ENCODE measurements at regions not wholly inside any gene's neighbourhood (a gene's known extent, or its start where the extent isn't known, plus 50 kb on each side); places are given as distances from the start of the nearest gene placed in this dataset.
"Not testable (repeated sequence)": the region's sequence is repeated elsewhere in the genome, so short reads cannot be mapped to it uniquely, and the experiment has no call there.

DNA sequence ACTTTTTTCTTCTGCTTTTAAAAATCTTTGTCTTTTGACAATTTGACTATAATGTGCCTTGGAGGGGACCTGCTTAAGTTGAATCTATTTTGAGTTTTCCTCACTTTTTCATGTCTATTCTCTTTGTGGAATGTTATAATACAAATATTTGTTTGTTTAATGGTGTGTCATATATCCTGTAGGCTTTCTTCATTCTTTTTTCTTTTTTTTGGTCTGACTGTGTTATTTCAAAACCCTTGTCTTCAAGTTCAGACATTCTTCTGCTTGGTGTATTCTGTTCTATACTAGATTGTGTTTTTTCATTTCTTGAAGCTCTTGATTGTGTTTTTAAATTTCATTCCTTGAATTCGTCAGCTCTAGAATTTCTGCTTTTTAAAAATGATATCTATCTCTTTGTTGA lies 228.2 kb downstream of the STK31 start:
- no peak for DNase-seq

DNA sequence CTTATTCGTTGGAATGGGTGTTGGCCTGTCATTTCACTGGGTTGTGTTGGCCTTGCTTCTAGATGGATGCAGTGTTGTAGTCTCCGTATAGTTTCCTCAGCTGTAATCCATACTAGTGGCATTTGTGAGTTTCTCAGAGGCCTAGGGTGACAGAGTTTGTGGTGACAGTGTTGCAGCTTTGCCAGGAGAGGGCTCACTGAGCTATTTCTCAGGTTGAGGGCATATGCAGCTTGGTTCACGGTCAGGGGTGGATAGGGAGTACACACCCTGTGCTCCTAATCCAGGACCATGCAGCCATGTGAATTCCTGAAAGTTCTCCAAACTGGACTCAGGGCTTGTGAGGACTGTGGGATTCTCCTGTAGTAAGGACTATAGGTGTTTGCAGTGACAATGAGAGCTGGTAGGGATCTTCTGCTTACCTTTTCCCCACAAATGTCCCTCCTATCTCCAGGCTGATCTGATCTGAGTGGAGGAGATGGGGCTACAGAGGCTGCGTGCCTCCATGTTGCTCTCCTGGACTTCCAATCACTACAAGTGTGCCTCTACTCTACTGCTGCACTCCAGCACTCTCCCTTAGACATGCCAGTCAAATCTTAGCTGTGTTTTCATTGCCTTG lies 229.0 kb downstream of the STK31 start:
- DNase-seq: no peak

- not testable (repeated sequence) for DNase-seq
Observed at GRCh38 chr7:23939747-23940146, 229.7 kb downstream of the STK31 start.

GRCh38 chr7:23941551-23941950 lies 231.5 kb downstream of the STK31 start:
- DNase-seq: no peak

DNA sequence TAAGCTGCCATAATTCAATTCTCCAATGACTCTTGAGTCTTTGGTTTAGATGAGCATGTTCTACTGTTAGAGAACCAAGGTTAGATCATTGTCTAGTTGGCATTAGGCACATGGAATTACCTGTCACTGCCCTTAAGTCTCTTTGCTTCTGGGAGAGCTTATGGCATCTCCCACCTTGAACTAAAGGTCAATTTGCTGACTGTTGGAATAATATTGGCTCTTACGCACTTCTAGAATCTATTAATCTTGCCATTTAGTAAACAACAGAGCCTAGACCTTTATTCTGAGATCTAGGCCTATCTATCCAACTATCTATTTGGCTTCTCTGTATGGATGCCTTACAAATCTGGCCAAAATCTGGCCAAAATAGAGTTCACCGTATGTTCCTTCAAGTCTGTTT lies 232.0 kb downstream of the STK31 start:
- no peak for DNase-seq

DNA sequence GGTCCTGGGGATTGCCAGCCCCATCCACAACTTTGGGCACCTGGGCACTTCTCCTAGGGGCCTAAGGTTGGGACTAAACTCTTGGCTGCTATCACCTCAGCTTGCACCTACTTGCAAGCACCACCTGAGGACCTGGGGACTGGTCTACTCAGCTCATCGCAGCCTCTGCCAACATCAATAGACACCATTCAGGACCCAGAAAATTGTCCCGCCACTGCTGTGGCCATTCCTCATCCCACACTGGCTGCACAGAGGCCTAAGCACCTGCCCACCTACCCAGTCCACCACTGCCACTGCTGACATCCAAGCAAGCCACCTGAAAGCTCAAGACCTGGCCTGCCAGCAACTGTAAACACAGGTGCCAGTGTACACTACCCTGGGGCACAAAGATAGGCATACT lies 234.1 kb downstream of the STK31 start:
- DNase-seq: no peak

DNA sequence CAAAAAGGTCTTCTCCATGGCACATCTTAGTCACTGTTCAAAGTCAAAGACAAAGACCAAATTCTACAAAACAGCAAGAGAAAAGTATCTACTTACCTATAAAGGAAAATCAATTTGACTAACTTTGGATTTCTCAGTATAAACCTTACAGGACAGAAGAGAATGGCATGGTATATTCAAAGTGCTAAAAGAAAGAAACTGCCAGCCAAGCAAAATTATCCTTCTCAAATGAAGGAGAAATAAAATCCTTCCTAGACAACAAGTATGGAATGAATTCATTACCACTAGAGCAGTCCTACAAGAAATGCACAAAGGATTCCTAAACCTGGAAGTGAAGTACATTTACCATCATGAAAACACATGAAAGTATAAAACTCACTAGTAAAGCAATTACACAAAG lies 235.5 kb downstream of the STK31 start:
- DNase-seq: no peak

- no peak for DNase-seq
Observed at GRCh38 chr7:23955145-23955544, 245.1 kb downstream of the STK31 start.

DNA sequence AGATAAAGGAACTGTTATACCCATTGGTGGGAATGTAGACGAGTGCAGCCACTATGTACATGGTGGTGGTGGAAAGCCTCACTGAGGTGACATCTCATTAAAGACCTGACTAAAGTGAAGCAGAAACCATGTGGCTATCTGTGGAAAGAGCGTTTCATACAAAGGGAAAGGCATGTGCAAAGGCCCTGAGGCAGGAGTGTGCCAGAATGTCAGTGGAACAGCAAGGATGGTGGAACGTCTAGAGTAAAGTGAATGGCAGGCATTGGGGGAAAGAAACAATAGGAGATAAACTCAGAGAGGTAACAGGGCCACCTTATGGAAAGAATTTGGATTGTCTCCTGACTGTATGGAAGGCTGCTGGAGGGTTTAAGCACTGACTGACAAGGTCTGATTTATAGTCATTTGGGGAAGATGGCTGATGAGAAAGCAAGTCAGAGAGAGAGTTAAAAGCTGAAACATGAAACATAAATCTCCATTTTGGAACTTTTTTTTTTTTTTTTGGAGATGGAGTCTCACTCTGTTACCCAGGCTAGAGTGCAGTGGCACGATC lies 245.7 kb downstream of the STK31 start:
- DNase-seq: no peak

DNA sequence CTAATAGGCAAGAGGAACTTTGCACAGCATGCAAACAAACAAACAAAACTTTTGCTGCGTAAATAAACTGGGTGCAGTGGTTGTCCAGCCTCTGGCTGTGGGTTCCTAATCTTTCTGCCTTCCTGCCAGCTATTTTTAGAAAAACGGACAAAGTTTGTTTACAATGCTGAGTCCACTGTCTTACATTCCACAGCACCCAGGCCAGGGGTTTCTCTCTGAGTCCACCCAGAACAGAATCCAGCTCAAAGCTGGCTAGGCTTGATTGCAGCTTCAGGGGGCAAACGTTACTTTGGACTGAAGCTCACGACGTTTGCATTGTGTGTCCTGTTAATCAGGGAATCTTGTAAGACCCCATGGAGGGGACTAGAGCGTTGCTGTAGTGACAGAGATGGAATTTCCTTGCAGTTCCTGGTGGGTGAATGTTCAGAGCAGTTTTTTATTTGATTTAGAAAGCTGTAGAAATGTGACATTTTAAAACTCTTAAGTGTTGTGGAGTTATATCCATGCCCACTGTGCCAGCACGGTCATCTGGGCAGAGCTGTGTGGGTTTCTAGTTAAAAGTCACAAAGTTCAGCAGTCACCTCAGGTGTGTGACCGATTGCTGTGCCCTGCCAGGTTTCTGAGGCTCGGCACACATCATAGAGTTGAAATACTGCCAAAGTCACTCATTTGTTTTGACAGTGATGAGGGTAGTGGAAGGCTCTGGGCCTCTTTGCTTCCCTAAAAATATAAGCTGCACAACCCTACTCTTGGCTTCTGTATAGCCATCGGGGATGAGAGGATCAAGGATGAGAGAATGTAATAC lies 247.0 kb downstream of the STK31 start:
- no peak for DNase-seq

DNA sequence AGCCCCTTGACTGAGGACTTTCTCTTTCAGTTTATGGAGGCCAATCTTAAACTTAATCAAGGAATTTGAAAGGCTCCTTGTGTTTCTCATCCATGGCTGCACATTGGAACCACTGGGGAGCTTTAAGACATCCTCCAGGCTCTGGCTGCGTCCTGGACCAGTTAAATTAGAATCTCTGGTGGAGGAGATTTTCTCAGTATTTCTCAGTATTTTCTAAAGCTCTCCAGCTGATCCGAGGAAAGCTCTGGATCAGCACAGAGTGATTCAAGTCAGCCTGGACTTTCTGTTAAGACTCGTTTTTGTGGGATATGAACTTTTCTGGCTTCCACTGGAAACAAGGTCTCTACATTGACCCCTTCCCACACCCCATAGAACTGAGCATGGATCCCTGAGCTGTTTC lies 249.8 kb downstream of the STK31 start:
- no peak for DNase-seq

- no peak for DNase-seq
Observed at GRCh38 chr7:23960361-23960760, 250.3 kb downstream of the STK31 start.

- no peak for DNase-seq
Observed at GRCh38 chr7:23963461-23964165, 253.6 kb downstream of the STK31 start.

GRCh38 chr7:23964715-23965114 lies 254.7 kb downstream of the STK31 start:
- no peak for DNase-seq

- DNase-seq: no peak
Observed at GRCh38 chr7:23965296-23965695, 255.3 kb downstream of the STK31 start.

GRCh38 chr7:23966941-23967340 lies 256.9 kb downstream of the STK31 start:
- no peak for DNase-seq

- no peak for DNase-seq
Observed at GRCh38 chr7:23967949-23968599, 258.1 kb downstream of the STK31 start.

DNA sequence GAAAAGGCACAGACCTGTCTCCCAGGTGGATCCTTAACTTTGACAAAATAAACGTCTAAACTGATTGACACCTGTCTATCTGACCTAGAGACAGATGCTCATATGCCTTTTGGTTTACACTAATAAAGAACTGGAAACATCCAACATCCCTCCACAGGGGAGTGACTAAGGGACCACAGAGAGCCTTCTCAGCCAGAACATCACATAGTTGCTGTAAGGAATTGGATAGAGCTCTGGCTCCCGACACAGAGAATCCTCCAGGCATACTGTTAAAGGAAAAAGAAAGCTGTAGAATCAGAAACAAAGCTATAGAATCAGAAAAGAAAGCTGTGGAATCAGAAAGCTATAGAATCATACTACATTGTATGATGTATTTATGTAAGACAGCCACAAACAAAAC lies 258.8 kb downstream of the STK31 start:
- no peak for DNase-seq

DNA sequence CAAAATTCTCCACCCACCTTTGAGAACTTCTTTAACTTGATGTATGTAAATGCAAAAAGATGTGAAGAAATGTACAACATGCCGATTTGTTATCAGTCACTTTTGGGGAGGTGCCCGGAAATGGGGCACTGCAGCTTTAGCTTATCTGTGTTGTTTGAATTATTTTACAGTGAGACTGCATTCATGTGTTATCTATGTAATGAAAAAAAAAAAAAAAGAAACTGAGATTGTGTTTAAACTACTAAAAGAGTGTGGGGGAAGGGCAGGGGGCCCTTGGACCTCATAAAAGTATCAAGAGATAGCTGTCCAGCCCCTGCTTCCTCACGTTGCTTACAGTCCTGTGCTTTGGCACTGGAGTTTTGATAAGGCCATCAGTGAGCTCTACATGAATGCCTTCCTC lies 259.4 kb downstream of the STK31 start:
- DNase-seq: no peak

DNA sequence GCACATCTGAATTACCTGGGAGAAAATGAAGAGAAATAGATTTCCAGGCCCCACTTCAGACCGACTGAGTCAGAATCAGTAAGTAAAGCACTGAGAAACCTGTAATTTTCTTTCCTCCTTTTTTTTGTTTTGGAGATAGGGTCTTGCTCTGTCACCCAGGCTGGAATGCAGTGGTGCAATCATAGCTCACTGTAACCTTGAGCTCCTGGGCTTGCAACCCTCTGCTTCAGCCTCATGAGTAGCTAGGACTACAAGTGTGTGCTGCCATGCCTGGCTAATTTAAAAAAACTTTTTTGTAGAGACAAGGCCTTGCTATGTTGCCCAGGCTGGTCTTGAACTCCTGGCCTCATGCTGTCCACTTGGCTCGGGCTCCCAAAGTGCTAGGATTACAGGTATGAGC lies 260.2 kb downstream of the STK31 start:
- DNase-seq: no peak

DNA sequence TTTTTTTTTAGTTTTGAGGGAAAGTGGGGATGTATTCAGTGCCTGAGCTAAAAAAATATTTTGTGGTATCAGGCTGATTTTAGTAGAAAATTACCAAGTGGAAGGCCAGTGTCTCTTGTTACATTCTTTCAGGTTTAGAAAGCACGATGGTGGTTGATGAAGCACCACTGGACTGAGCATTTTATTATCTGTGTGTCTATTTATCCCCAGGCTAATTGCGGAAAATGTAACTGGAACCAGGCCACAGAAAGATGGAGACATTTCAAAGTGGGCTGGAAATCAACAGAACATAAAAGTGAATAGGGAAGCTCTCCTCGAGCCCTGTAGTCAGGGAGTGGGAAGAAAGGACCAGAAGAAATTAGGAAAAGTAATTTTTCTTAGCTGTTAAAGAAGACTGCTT lies 261.0 kb downstream of the STK31 start:
- no peak for DNase-seq

DNA sequence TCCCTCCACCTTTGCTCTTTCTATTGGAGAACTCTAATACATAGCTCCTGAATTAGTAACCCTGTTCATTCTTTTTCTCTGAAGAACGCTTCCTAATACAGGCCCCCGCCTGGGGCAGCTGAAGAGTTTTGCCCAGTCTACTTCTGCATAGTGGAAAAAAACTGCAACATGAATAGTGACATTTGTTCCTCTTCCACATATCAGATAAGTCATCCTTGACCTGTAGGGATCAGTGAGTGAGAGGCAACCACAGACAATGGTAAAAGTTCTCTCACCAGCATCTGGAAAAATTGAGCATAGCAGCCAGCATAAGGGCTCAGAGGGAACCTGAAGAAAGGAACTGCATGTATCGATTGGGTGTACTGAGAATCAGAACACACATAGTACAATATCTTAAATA lies 262.0 kb downstream of the STK31 start:
- DNase-seq: no peak

Data from right lung (tissue), 2 donors.